ENCODE measurements at regions not wholly inside any gene's neighbourhood (a gene's known extent, or its start where the extent isn't known, plus 50 kb on each side); places are given as distances from the start of the nearest gene placed in this dataset.

DNA sequence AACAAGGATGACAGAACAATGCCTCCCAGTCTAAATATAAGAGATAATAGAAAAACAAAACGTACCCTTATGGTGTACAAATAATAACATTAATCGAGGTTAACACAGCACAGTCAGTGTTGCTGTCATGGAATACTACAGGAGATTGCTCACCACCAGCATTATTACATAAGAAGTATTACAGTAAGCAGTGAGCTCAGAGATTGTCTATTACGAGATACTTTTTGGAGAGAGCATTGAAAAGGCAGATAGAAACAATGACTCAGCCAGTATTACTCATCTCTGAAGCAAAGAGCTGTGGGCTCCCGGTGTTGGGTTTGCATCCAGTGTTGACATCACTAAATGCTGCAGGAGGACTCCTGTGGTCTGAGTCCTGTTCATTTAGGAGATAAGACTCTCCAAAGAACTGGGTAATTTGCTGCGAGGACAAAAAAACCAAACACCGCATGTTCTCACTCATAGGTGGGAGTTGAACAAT lies 191.9 kb upstream of the SEMA6A start:
- no peak overlapping the region; the same call in 1 of the 2 replicates for H2AFZ ChIP-seq (ENCODE audit: control insufficient read depth, low read depth, low read length)
- ChIA-PET CTCF (interaction anchor here (0.9 to 1.4 kb wide), 6 partner anchors 104 to 631 kb away, joined by 3 to 4 read pairs (median 4); no protein-coding TSS in a partner anchor), RAD21 (ENCODE audit: unreplicated experiment) (interaction anchor here (0.6 to 6.8 kb wide), 21 partner anchors 63 to 630 kb away, joined by 3 to 217 read pairs (median 4); partner anchors contain the start of gene SEMA6A), POLR2A (interaction anchor here (0.6 to 1.9 kb wide), 7 partner anchors 40 to 408 kb away, joined by 3 to 7 read pairs (median 3); no protein-coding TSS in a partner anchor), SMC1A (ENCODE audit: uncharacterized antibody, unreplicated experiment) (interaction anchor here (0.5 to 8.1 kb wide), 23 partner anchors 19 to 628 kb away, joined by 3 to 133 read pairs (median 4); partner anchors contain the start of gene SEMA6A)
- peak overlapping the region; percentile 79 for H3K4me2 ChIP-seq (ENCODE audit: control insufficient read depth, insufficient read depth)
- no TSS peak for BruUV-seq (replicated peaks)
- ATAC-seq (peak; percentile 46), FAIRE-seq (peak; percentile 13), DNase-seq (ENCODE audit: low read depth, low spot score) (peak; percentile 70)
- in situ Hi-C loops (cut with MboI) (no loop called here), intact Hi-C loops (cut with micrococcal nuclease; ENCODE audit: unreplicated experiment) (no loop called here)
- H4K20me1 ChIP-seq (ENCODE audit: control insufficient read depth, insufficient read depth): no peaks in the 10 kb centered on the region
- peaks cover 25% of the 10 kb centered on the region for H3K4me1 ChIP-seq (ENCODE audit: control insufficient read depth, insufficient read depth, low read length)
- 33% methylated on average over 6 of the region's 6 CpGs for WGBS (ENCODE audit: insufficient coverage, insufficient replicate concordance, low lambda C conversion rate, missing lambda C conversion rate)
- peak overlapping the region; percentile 43; the same call in 1 of the 2 replicates for H3K4me3 ChIP-seq
- no peak overlapping the region for H3K9ac ChIP-seq (ENCODE audit: control insufficient read depth, insufficient read depth, low read length)
- H3K27me3 ChIP-seq (replicated peaks in 1 of 2; ENCODE audit: control insufficient read depth in 2 of 2, insufficient read depth in 2 of 2, low read length in 1 of 2): no peaks in the 10 kb centered on the region
- H3K27ac ChIP-seq (ENCODE audit: control insufficient read depth, insufficient read depth): no peak overlapping the region
- H3K9me3 ChIP-seq (replicated peaks; ENCODE audit: control insufficient read depth, insufficient read depth, low read length): no peaks in the 10 kb centered on the region; the same call in 2 of the 3 replicates
- H3K79me2 ChIP-seq (ENCODE audit: control insufficient read depth, insufficient read depth, low read length): no peaks in the 10 kb centered on the region
- no peaks in the 10 kb centered on the region for H3K36me3 ChIP-seq (ENCODE audit: control insufficient read depth in 2 of 2, insufficient read depth in 2 of 2, low read length in 1 of 2)
- TF ChIP-seq MYC (IDR thresholded peaks at IDR 0.05; ENCODE audit: insufficient read depth, insufficient read length, insufficient replicate concordance, low read length, severe bottlenecking): no peak
- TF ChIP-seq CREB1 (IDR thresholded peaks at IDR 0.05; ENCODE audit: low read depth): peak; percentile 97
- TF ChIP-seq JUNB (IDR thresholded peaks at IDR 0.05): peak; percentile 96
- TF ChIP-seq, protein P1, sequence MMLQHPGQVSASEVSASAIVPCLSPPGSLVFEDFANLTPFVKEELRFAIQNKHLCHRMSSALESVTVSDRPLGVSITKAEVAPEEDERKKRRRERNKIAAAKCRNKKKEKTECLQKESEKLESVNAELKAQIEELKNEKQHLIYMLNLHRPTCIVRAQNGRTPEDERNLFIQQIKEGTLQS (IDR thresholded peaks at IDR 0.05; ENCODE audit: borderline replicate concordance, extremely low read depth, low read depth, low read length): no peak
- peak; percentile 94 for TF ChIP-seq NFIC (IDR thresholded peaks at IDR 0.05; ENCODE audit: low read depth, low read length)
- TF ChIP-seq, protein P2, sequence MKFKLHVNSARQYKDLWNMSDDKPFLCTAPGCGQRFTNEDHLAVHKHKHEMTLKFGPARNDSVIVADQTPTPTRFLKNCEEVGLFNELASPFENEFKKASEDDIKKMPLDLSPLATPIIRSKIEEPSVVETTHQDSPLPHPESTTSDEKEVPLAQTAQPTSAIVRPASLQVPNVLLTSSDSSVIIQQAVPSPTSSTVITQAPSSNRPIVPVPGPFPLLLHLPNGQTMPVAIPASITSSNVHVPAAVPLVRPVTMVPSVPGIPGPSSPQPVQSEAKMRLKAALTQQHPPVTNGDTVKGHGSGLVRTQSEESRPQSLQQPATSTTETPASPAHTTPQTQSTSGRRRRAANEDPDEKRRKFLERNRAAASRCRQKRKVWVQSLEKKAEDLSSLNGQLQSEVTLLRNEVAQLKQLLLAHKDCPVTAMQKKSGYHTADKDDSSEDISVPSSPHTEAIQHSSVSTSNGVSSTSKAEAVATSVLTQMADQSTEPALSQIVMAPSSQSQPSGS (IDR thresholded peaks at IDR 0.05; ENCODE audit: low read length): peak; percentile 92
- no peak for TF ChIP-seq NFYB (IDR thresholded peaks at IDR 0.05; ENCODE audit: insufficient read depth, low read depth, low read length)
- TF ChIP-seq TCF3 (IDR thresholded peaks at IDR 0.05; ENCODE audit: borderline replicate concordance, insufficient read depth, low read depth, low read length): no peak
- TF ChIP-seq, protein P3, sequence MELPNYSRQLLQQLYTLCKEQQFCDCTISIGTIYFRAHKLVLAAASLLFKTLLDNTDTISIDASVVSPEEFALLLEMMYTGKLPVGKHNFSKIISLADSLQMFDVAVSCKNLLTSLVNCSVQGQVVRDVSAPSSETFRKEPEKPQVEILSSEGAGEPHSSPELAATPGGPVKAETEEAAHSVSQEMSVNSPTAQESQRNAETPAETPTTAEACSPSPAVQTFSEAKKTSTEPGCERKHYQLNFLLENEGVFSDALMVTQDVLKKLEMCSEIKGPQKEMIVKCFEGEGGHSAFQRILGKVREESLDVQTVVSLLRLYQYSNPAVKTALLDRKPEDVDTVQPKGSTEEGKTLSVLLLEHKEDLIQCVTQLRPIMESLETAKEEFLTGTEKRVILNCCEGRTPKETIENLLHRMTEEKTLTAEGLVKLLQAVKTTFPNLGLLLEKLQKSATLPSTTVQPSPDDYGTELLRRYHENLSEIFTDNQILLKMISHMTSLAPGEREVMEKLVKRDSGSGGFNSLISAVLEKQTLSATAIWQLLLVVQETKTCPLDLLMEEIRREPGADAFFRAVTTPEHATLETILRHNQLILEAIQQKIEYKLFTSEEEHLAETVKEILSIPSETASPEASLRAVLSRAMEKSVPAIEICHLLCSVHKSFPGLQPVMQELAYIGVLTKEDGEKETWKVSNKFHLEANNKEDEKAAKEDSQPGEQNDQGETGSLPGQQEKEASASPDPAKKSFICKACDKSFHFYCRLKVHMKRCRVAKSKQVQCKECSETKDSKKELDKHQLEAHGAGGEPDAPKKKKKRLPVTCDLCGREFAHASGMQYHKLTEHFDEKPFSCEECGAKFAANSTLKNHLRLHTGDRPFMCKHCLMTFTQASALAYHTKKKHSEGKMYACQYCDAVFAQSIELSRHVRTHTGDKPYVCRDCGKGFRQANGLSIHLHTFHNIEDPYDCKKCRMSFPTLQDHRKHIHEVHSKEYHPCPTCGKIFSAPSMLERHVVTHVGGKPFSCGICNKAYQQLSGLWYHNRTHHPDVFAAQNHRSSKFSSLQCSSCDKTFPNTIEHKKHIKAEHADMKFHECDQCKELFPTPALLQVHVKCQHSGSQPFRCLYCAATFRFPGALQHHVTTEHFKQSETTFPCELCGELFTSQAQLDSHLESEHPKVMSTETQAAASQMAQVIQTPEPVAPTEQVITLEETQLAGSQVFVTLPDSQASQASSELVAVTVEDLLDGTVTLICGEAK (IDR thresholded peaks at IDR 0.05; ENCODE audit: borderline replicate concordance): no peak
- TF ChIP-seq ATF7 (IDR thresholded peaks at IDR 0.05; ENCODE audit: low read depth): peak; percentile 95
- peak; percentile 76 for TF ChIP-seq BCL11A (IDR thresholded peaks at IDR 0.05; ENCODE audit: low read depth, low read length)
- TF ChIP-seq MEF2A (IDR thresholded peaks at IDR 0.05; ENCODE audit: insufficient read depth, low read depth, low read length): peak; percentile 66
- TF ChIP-seq, protein P4, sequence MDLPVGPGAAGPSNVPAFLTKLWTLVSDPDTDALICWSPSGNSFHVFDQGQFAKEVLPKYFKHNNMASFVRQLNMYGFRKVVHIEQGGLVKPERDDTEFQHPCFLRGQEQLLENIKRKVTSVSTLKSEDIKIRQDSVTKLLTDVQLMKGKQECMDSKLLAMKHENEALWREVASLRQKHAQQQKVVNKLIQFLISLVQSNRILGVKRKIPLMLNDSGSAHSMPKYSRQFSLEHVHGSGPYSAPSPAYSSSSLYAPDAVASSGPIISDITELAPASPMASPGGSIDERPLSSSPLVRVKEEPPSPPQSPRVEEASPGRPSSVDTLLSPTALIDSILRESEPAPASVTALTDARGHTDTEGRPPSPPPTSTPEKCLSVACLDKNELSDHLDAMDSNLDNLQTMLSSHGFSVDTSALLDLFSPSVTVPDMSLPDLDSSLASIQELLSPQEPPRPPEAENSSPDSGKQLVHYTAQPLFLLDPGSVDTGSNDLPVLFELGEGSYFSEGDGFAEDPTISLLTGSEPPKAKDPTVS (IDR thresholded peaks at IDR 0.05; ENCODE audit: low read depth, low read length): no peak
- peak; percentile 97 for TF ChIP-seq CREM (IDR thresholded peaks at IDR 0.05; ENCODE audit: low read depth)
- TF ChIP-seq HCFC1 (IDR thresholded peaks at IDR 0.05; ENCODE audit: low read length): no peak

Measured in GM12878 (cell line).